Left lung (tissue), 4 donors: ENCODE measurements at regions not wholly inside any gene's neighbourhood (a gene's known extent, or its start where the extent isn't known, plus 50 kb on each side); places are given as distances from the start of the nearest gene placed in this dataset.

Experiments used
- ATAC-seq: fragments of 200-7000 bp; cut with Tn5 transposase; one replicate; pipeline ENCODE4 v1.9.1; 2020; ENCODE audit warnings: moderate library complexity
- DNase-seq, 4 donors: peaks; one replicate each; pipeline ENCODE4 v3.0.0-alpha.2; 2013 to 2020
- H3K27ac ChIP-seq, 2 donors: fragments of 200-600 bp; sonication (generic) in 1 of 2; one replicate each; pipeline versions ENCODE4 v1.5.0 to v1.8.0; 2020 to 2021
- H3K27me3 ChIP-seq, 2 donors: fragments of 200-600 bp; sonication (generic) in 1 of 2; one replicate each; pipeline versions ENCODE4 v1.5.0 to v1.8.0; 2020 to 2021
- H3K36me3 ChIP-seq, 2 donors: fragments of 200-600 bp; sonication (generic) in 1 of 2; one replicate each; pipeline versions ENCODE4 v1.5.0 to v1.8.0; 2020 to 2021
- H3K4me1 ChIP-seq, 2 donors: fragments of 200-600 bp; one replicate each; pipeline ENCODE4 v1.8.0; 2021
- H3K4me3 ChIP-seq, 2 donors: fragments of 200-600 bp; sonication (generic) in 1 of 2; one replicate each; pipeline versions ENCODE4 v1.5.0 to v1.8.0; 2020 to 2021; ENCODE audit warnings: mild to moderate bottlenecking in 1 of 2
- H3K9me3 ChIP-seq, 2 donors: fragments of 200-600 bp; sonication (generic) in 1 of 2; one replicate each; pipeline versions ENCODE4 v1.5.0 to v1.8.0; 2020 to 2021
- intact Hi-C, 2 donors: fragments of 100-400 bp; cut with DNase I; formaldehyde crosslinking; loops; one replicate each; pipeline versions ENCODE4 v1.11.2 to v1.14.2; 2022
- TF ChIP-seq, protein P1 (sequence below), 2 donors: fragments of 200-600 bp; sonication (generic) in 1 of 2; IDR thresholded peaks; one replicate each; pipeline versions ENCODE4 v1.5.0 to v1.8.0; 2021; ENCODE audit warnings: antibody characterized with exemption in 2 of 2
- donor health status: DM: no; HTN: yes; CAD: no.
- donor health status: DM: no; HTN: no; CAD: no.

DNA sequence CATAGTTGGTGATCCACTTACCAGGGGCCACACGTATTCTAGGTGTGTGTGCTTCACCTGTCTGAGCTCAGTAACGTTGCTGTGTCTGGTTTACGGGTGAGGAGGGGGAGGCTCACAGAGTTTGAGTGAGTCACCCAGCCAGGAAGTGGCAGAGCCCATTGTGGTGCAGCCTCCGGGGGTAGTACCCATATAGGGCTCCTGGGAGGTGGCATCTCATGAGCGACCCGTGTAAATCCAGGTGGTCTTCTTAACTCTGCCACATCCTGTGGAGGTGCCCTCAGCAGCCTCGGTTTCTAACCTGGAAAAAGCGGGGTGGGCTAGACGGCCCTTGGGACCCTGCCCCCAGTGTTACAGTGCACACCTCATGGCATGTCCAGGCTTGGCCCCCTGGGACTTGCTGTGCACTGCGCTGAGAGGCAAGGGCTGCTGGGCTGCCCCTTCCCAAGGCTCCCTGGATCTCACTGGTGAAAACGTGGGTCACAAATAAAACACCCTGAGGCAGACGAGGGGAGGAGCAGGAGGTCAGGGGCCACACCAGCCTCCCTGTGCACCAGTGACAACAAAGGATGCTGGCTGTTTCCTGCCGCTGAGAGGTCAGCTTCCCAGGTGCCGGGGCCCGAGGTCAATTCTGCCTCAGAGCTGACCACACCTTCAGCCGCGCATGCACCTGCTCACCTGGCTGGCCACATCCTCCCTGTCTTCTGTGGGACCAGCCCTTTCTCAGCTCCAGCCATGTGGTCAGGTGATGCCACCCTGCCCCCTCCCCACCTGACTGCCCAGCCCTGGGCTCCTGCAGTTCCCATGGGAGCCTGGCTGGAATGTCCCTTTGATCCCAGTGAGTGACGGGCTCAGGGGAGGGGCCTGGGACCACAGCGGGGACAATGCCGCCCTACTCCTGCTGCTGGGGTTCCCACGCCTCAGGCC lies 305.1 kb downstream of the CTTN start:
- TF ChIP-seq, protein P1, sequence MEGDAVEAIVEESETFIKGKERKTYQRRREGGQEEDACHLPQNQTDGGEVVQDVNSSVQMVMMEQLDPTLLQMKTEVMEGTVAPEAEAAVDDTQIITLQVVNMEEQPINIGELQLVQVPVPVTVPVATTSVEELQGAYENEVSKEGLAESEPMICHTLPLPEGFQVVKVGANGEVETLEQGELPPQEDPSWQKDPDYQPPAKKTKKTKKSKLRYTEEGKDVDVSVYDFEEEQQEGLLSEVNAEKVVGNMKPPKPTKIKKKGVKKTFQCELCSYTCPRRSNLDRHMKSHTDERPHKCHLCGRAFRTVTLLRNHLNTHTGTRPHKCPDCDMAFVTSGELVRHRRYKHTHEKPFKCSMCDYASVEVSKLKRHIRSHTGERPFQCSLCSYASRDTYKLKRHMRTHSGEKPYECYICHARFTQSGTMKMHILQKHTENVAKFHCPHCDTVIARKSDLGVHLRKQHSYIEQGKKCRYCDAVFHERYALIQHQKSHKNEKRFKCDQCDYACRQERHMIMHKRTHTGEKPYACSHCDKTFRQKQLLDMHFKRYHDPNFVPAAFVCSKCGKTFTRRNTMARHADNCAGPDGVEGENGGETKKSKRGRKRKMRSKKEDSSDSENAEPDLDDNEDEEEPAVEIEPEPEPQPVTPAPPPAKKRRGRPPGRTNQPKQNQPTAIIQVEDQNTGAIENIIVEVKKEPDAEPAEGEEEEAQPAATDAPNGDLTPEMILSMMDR (IDR thresholded peaks at IDR 0.05): no peak
- intact Hi-C loops: no loop called here
- DNase-seq (no peak), ATAC-seq (no peak)
- Histone ChIP-seq H3K27me3 (no peaks in the 10 kb centered on the region), H3K4me1 (no peaks in the 10 kb centered on the region), H3K36me3 (no peaks in the 10 kb centered on the region), H3K27ac (no peak overlapping the region), H3K4me3 (no peak overlapping the region), H3K9me3 (no peaks in the 10 kb centered on the region)

DNA sequence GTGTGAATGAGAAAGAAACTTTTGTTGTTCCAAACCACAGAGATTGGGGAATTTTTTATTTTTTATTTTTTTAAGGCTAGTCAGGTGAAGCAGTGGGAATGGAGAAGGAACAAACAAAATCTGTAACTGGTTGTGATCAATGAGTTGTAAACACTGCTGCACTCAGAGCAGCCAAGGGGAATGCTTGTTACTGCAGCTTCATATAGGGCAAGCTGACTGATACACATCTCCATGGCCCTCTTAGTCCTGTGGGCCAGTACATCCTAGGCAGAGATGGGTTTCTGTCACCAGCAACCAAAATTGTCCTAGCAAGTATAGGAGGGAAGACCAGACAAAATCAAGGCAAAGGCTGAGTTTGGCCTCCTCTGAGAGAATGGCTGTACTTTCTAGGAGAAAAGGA lies 306.8 kb downstream of the CTTN start:
- no peaks in the 10 kb centered on the region for H3K27me3 ChIP-seq
- no peak overlapping the region for H3K4me3 ChIP-seq
- H3K4me1 ChIP-seq: no peaks in the 10 kb centered on the region
- intact Hi-C loops: no loop called here
- no peak overlapping the region for H3K27ac ChIP-seq
- ATAC-seq (no peak), DNase-seq (no peak)
- H3K36me3 ChIP-seq: no peaks in the 10 kb centered on the region
- H3K9me3 ChIP-seq: no peaks in the 10 kb centered on the region
- TF ChIP-seq, protein P1 (IDR thresholded peaks at IDR 0.05): no peak

DNA sequence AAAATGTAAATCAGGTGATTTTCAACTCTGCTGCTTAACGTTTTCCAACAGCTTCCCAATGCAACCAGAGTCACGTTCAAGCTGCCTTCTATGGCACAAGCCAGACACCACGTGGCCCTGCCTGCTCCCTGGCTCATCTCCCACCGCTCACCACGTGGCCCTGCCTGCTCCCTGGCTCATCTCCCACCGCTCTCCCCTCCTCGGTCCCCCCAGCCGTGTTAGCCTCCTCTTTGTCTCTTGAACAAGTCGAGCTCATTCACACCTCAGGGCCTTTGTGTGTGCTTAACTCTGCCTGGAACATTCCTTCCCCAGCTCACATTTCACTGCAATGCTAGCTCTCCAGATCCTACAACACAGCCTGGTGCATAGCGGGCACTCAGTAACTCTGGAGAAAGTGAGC lies 307.6 kb downstream of the CTTN start:
- Histone ChIP-seq H3K4me3 (no peak overlapping the region), H3K4me1 (no peaks in the 10 kb centered on the region), H3K36me3 (no peaks in the 10 kb centered on the region), H3K27me3 (peaks cover 0 to 3% of the 10 kb centered on the region in 2 donors), H3K27ac (no peak overlapping the region), H3K9me3 (no peaks in the 10 kb centered on the region)
- ATAC-seq (no peak), DNase-seq (no peak)
- intact Hi-C loops: no loop called here
- TF ChIP-seq, protein P1 (IDR thresholded peaks at IDR 0.05): no peak

DNA sequence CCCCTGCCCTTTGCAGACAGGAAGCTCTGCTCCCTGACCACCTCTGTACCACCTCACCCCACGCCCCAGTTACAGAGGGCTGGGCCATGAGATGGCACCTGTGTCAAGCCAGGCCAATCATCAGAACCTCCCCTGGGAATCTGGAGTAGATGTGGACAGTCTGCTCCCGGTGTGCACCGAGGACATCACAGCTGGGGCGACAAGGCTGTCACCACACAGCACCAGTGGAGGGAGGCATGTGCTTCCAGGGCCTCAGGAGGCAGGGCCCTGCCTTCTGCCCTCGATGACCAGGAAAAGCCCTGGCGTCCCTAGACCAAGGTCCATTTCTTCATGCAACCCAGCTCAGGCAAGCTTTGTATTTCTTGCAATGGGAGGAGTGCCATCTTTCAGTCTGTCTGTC lies 309.5 kb downstream of the CTTN start:
- H3K27ac ChIP-seq: no peak overlapping the region
- DNase-seq (no peak), ATAC-seq (no peak)
- H3K4me1 ChIP-seq: no peaks in the 10 kb centered on the region
- H3K27me3 ChIP-seq: peaks cover 0 to 17% of the 10 kb centered on the region in 2 donors
- H3K36me3 ChIP-seq: no peaks in the 10 kb centered on the region
- TF ChIP-seq, protein P1 (IDR thresholded peaks at IDR 0.05): no peak
- intact Hi-C loops: no loop called here
- no peaks in the 10 kb centered on the region for H3K9me3 ChIP-seq
- no peak overlapping the region for H3K4me3 ChIP-seq

DNA sequence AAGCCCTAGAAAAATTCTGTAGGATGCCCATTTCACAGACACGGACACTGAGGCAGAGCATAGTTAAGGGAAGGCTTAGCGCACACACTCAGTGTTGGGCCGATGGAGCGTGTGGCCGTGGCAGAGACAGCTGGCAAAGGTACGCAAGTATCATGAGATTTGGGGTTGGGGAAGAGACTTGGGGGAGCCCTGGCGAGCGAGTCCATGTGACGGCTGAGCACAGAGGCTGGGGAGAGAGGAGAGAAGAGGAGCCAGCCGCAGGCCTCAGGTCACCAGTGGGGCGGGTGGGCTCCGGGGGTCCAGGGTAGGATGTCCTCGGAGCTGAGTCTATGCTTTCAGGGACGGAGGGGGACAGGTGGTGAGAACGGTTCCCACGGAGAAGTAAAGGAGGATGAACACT lies 311.3 kb downstream of the CTTN start:
- DNase-seq: no peak
- TF ChIP-seq, protein P1 (IDR thresholded peaks at IDR 0.05): no peak
- no peak for ATAC-seq

More for the DNA sequence above, 311.3 kb downstream of the CTTN start:
- peaks cover 0 to 33% of the 10 kb centered on the region in 2 donors for H3K27me3 ChIP-seq
- no peak overlapping the region for H3K4me3 ChIP-seq
- H3K4me1 ChIP-seq: no peaks in the 10 kb centered on the region
- no peaks in the 10 kb centered on the region for H3K9me3 ChIP-seq
- intact Hi-C loops: no loop called here
- no peaks in the 10 kb centered on the region for H3K36me3 ChIP-seq
- H3K27ac ChIP-seq: no peak overlapping the region
